K562 (cell line): ENCODE measurements at regions not wholly inside any gene's neighbourhood (a gene's known extent, or its start where the extent isn't known, plus 50 kb on each side); places are given as distances from the start of the nearest gene placed in this dataset.

Experiments
- ARNT ChIP-seq, 2 experiments: fragments of 450-650 bp; IDR thresholded peaks; 2 replicates each; pipeline ENCODE4 v1.6.1; 2016; ENCODE audit warnings: mild to moderate bottlenecking in 1 of 2
- CBX3 ChIP-seq, 2 experiments: IDR thresholded peaks; 1 replicate in 1 of 2; 2 replicates in 1 of 2; pipeline ENCODE4 v1.6.1; 2012; ENCODE audit warnings: inconsistent platforms in 2 of 2, low read length in 2 of 2, borderline replicate concordance in 1 of 2, control low read depth in 1 of 2
- ELF1 ChIP-seq: fragments of 200-800 bp; sonication (Bioruptor generic); IDR thresholded peaks from 2 replicates; pipeline ENCODE4 v1.6.1; 2016; ENCODE audit warnings: missing genetic modification characterization, missing compliant biosample characterization
- FOS ChIP-seq: IDR thresholded peaks from 3 replicates; pipeline ENCODE4 v1.6.1; 2011; ENCODE audit not compliant: insufficient read length; ENCODE audit errors: extremely low read depth
- HEY1 ChIP-seq: fragments of 250-450 bp; sonication (Bioruptor Pico); IDR thresholded peaks from 2 replicates; pipeline ENCODE4 v1.5.0; 2020; ENCODE audit warnings: mild to moderate bottlenecking, moderate library complexity, borderline replicate concordance
- KDM5B ChIP-seq: fragments of 200-600 bp; sonication (generic); IDR thresholded peaks from 2 replicates; pipeline ENCODE4 v1.6.1; 2012; ENCODE audit warnings: low read depth, mild to moderate bottlenecking, moderate library complexity, low read length, control low read depth, inconsistent platforms; ENCODE audit not compliant: insufficient replicate concordance
- PKNOX1 ChIP-seq: fragments of 450-650 bp; IDR thresholded peaks from 2 replicates; pipeline ENCODE4 v1.6.1; 2016
- SIN3B ChIP-seq: fragments of 450-650 bp; IDR thresholded peaks from 2 replicates; pipeline ENCODE4 v1.6.1; 2017; ENCODE audit warnings: low read depth, mild to moderate bottlenecking, moderate library complexity
- TAL1 ChIP-seq: fragments of 450-650 bp; IDR thresholded peaks from 2 replicates; pipeline ENCODE4 v1.6.1; 2016; ENCODE audit warnings: mild to moderate bottlenecking
- TBL1XR1 ChIP-seq, 2 experiments: IDR thresholded peaks; 2 replicates each; pipeline ENCODE4 v1.6.1; 2012; ENCODE audit warnings: improper control_type of control experiment in 2 of 2, low read length in 2 of 2, mild to moderate bottlenecking in 1 of 2
- TSHZ1 ChIP-seq: fragments of 250-450 bp; sonication (Bioruptor Pico); IDR thresholded peaks from 2 replicates; pipeline ENCODE4 v1.4.0; 2020; ENCODE audit warnings: mild to moderate bottlenecking, moderate library complexity
- ZBTB9 ChIP-seq: fragments of 450-650 bp; formaldehyde crosslinking; IDR thresholded peaks from 2 replicates; pipeline ENCODE4 v1.4.0; 2020; ENCODE audit warnings: mild to moderate bottlenecking, moderate library complexity
- ZEB2 ChIP-seq: fragments of 450-650 bp; IDR thresholded peaks from 2 replicates; pipeline ENCODE4 v1.6.1; 2016
- TF ChIP-seq, protein P1 (sequence below): fragments of 450-650 bp; formaldehyde crosslinking; IDR thresholded peaks from 2 replicates; pipeline ENCODE4 v1.4.0; 2020; ENCODE audit warnings: mild to moderate bottlenecking, mixed read lengths
- TF ChIP-seq, protein P2 (sequence below): fragments of 250-450 bp; sonication (Bioruptor Pico); IDR thresholded peaks from 2 replicates; pipeline ENCODE4 v1.5.0; 2021

- peak; percentile 51; the same call in 1 of the 2 replicates for TF ChIP-seq ELF1 (tag)
- peak; percentile 58 for TF ChIP-seq ZEB2
- TF ChIP-seq ZBTB9 (CRISPR knock-in tag) = no peak
- peak in 1 of 2 experiments; percentile 5; a peak in 1 of 4 replicates for TF ChIP-seq TBL1XR1 (IDR thresholded peaks at IDR 0.05; ENCODE audit: low read length in 2 of 2)
- no peak for TF ChIP-seq HEY1 (CRISPR knock-in tag)
- no peak for TF ChIP-seq SIN3B
- no peak for TF ChIP-seq KDM5B
- peak; percentile 18 for TF ChIP-seq FOS
- TF ChIP-seq, protein P1, sequence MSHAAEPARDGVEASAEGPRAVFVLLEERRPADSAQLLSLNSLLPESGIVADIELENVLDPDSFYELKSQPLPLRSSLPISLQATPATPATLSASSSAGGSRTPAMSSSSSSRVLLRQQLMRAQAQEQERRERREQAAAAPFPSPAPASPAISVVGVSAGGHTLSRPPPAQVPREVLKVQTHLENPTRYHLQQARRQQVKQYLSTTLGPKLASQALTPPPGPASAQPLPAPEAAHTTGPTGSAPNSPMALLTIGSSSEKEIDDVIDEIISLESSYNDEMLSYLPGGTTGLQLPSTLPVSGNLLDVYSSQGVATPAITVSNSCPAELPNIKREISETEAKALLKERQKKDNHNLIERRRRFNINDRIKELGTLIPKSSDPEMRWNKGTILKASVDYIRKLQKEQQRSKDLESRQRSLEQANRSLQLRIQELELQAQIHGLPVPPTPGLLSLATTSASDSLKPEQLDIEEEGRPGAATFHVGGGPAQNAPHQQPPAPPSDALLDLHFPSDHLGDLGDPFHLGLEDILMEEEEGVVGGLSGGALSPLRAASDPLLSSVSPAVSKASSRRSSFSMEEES (CRISPR knock-in tag) = no peak
- peak in 1 of 2 experiments; percentile 17; a peak in 1 of 3 replicates for TF ChIP-seq CBX3 (IDR thresholded peaks at IDR 0.05; ENCODE audit: borderline replicate concordance in 1 of 2, low read length in 2 of 2)
- TF ChIP-seq, protein P2, sequence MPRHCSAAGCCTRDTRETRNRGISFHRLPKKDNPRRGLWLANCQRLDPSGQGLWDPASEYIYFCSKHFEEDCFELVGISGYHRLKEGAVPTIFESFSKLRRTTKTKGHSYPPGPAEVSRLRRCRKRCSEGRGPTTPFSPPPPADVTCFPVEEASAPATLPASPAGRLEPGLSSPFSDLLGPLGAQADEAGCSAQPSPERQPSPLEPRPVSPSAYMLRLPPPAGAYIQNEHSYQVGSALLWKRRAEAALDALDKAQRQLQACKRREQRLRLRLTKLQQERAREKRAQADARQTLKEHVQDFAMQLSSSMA (CRISPR knock-in tag) = no peak
- TF ChIP-seq ARNT (IDR thresholded peaks at IDR 0.05) = 0 out of 4 replicates have a peak, but pooled peaks of 1 of the 2 experiments have one; percentile 16
- peak; percentile 71 for TF ChIP-seq TSHZ1 (CRISPR knock-in tag)
- no peak for TF ChIP-seq TAL1
- TF ChIP-seq PKNOX1 = peak; percentile 93
These were observed 213.1 kb upstream of the STXBP5 start (continued) for GRCh38 chr6:146990821-146991798.
